ENCODE measurements at regions not wholly inside any gene's neighbourhood (a gene's known extent, or its start where the extent isn't known, plus 50 kb on each side); places are given as distances from the start of the nearest gene placed in this dataset.

- 60 to 68% (median 63%) methylated on average over 4 of the region's 4 CpGs for WGBS, 3 donors
- Histone ChIP-seq H3K4me1 (no peaks in the 10 kb centered on the region), H3K27me3 (ENCODE audit: insufficient read depth in 3 of 3, low read length in 2 of 3) (no peaks in the 10 kb centered on the region), H3K9me3 (no peaks in the 10 kb centered on the region), H3K4me3 (no peak overlapping the region), H3K36me3 (ENCODE audit: insufficient read depth in 1 of 2, low read depth in 1 of 2) (no peaks in the 10 kb centered on the region), H3K27ac (no peak overlapping the region)
- DNase-seq: no peak
- ATAC-seq: no peak
- intact Hi-C loops (cut with DNase I): no loop called here
- TF ChIP-seq CTCF (IDR thresholded peaks at IDR 0.05): no peak
Measured at GRCh38 chr3:74537164-74537563, 77.3 kb downstream of the CNTN3 start.

DNA sequence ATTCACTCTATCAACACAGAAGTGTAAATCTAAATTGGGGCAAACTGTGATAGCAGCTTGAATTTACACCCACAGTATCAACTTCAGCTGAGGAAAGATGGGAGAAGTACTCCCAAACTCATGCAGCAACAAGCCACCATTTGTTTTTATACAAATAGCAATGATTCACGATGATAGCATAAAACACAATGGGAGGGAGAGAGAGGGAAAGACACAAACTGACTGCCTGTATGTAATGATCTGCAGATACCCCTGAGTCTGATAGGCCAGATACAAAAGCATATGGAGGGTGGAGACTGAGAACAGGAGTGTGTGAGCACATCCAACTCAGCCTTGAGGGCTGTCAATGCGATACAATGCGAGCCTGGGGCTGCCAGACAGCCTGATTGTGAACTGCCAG is 79.2 kb downstream of the CNTN3 start:
- no peaks in the 10 kb centered on the region for H3K36me3 ChIP-seq (ENCODE audit: insufficient read depth in 1 of 2, low read depth in 1 of 2)
- no peak for TF ChIP-seq CTCF (IDR thresholded peaks at IDR 0.05)
- WGBS, 3 donors: 76 to 92% (median 85%) methylated on average over 3 of the region's 3 CpGs
- no peak overlapping the region for H3K27ac ChIP-seq
- no peaks in the 10 kb centered on the region for H3K9me3 ChIP-seq
- no peak overlapping the region for H3K4me3 ChIP-seq
- intact Hi-C loops (cut with DNase I): no loop called here
- H3K4me1 ChIP-seq: no peaks in the 10 kb centered on the region
- no peaks in the 10 kb centered on the region for H3K27me3 ChIP-seq (ENCODE audit: insufficient read depth in 3 of 3, low read length in 2 of 3)
- no peak for DNase-seq
- no peak for ATAC-seq

- no peaks in the 10 kb centered on the region for H3K9me3 ChIP-seq
- DNase-seq (no peak), ATAC-seq (no peak)
- intact Hi-C loops (cut with DNase I): no loop called here
- no peaks in the 10 kb centered on the region for H3K36me3 ChIP-seq (ENCODE audit: insufficient read depth in 1 of 2, low read depth in 1 of 2)
- H3K27me3 ChIP-seq (ENCODE audit: insufficient read depth in 3 of 3, low read length in 2 of 3): no peaks in the 10 kb centered on the region
- H3K4me3 ChIP-seq: no peak overlapping the region
- no peak overlapping the region for H3K27ac ChIP-seq
- WGBS, 3 donors: 94 to 100% (median 95%) methylated on average over 2 of the region's 2 CpGs
- no peaks in the 10 kb centered on the region for H3K4me1 ChIP-seq
- TF ChIP-seq CTCF (IDR thresholded peaks at IDR 0.05): no peak
Measured at GRCh38 chr3:74534611-74535010, 79.8 kb downstream of the CNTN3 start.

- no peak for TF ChIP-seq CTCF (IDR thresholded peaks at IDR 0.05)
- Histone ChIP-seq H3K4me3 (no peak overlapping the region), H3K27me3 (ENCODE audit: insufficient read depth in 3 of 3, low read length in 2 of 3) (no peaks in the 10 kb centered on the region), H3K9me3 (no peaks in the 10 kb centered on the region), H3K36me3 (ENCODE audit: insufficient read depth in 1 of 2, low read depth in 1 of 2) (no peaks in the 10 kb centered on the region), H3K4me1 (no peaks in the 10 kb centered on the region), H3K27ac (no peak overlapping the region)
- DNase-seq (no peak), ATAC-seq (peak in 1 of 4 donors; percentile 66)
- intact Hi-C loops (cut with DNase I): no loop called here
- 23 to 29% (median 25%) methylated on average over 4 of the region's 4 CpGs for WGBS, 3 donors
Measured at GRCh38 chr3:74532446-74532845, 82.0 kb downstream of the CNTN3 start.

- ATAC-seq (peak in 1 of 4 donors; percentile 53), DNase-seq (no peak)
- Histone ChIP-seq H3K4me1 (no peaks in the 10 kb centered on the region), H3K27ac (no peak overlapping the region), H3K9me3 (no peaks in the 10 kb centered on the region), H3K4me3 (no peak overlapping the region), H3K36me3 (ENCODE audit: insufficient read depth in 1 of 2, low read depth in 1 of 2) (no peaks in the 10 kb centered on the region), H3K27me3 (ENCODE audit: insufficient read depth in 3 of 3, low read length in 2 of 3) (no peaks in the 10 kb centered on the region)
- 84 to 90% (median 88%) methylated on average over 4 of the region's 4 CpGs for WGBS, 3 donors
- TF ChIP-seq CTCF (IDR thresholded peaks at IDR 0.05): no peak
- intact Hi-C loops (cut with DNase I): no loop called here
Measured at GRCh38 chr3:74531491-74531890, 83.0 kb downstream of the CNTN3 start.

Data from psoas muscle (tissue), 7 donors.